ENCODE measurements at regions not wholly inside any gene's neighbourhood (a gene's known extent, or its start where the extent isn't known, plus 50 kb on each side); places are given as distances from the start of the nearest gene placed in this dataset.

GRCh38 chrX:40821780-40822179, 86.4 kb upstream of the MED14 start:
- no peak for DNase-seq (ENCODE audit: low spot score in 2 of 2)
- TF ChIP-seq POLR2AphosphoS5 (IDR thresholded peaks at IDR 0.05) (no peak), POLR2A (IDR thresholded peaks at IDR 0.05) (no peak), CTCF (IDR thresholded peaks at IDR 0.05) (no peak)
- H3K27me3 ChIP-seq: peaks cover 0 to 29% of the 10 kb centered on the region in 2 donors
- H3K4me3 ChIP-seq: no peak overlapping the region
- no peaks in the 10 kb centered on the region for H3K36me3 ChIP-seq
- peaks cover 0 to 7% of the 10 kb centered on the region in 2 donors for H3K9me3 ChIP-seq
- no peak overlapping the region for H3K27ac ChIP-seq
- intact Hi-C loops (cut with DNase I; ENCODE audit: low total_unique reads): no loop called here
- H3K4me1 ChIP-seq: no peaks in the 10 kb centered on the region

DNA sequence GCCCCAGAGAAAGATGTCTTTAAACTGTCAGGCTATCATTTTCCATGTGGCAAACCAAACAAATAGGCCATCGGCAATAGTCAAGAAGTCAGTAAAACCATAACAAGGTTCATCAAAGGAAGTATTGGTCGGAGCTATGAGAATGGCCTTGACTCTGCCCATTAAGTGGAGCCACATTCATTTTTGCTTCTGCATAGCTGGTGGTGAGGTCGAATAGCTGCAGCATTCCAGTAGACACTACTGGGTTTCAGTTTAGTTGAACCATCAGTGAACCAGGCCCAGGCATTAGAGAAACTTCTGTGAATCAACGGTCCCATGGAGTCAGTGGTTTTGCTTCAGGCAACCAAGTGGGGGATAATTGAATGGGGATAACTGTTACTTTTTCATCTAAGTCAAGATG, 92.0 kb upstream of the MED14 start:
- Histone ChIP-seq H3K27ac (no peak overlapping the region), H3K36me3 (no peaks in the 10 kb centered on the region), H3K4me1 (no peaks in the 10 kb centered on the region), H3K27me3 (peaks cover 0 to 65% of the 10 kb centered on the region in 2 donors), H3K9me3 (peaks cover 0 to 7% of the 10 kb centered on the region in 2 donors), H3K4me3 (no peak overlapping the region)
- TF ChIP-seq CTCF (IDR thresholded peaks at IDR 0.05): no peak
- TF ChIP-seq POLR2AphosphoS5 (IDR thresholded peaks at IDR 0.05): no peak
- TF ChIP-seq POLR2A (IDR thresholded peaks at IDR 0.05): no peak
- intact Hi-C loops (cut with DNase I; ENCODE audit: low total_unique reads): no loop called here
- no peak for DNase-seq (ENCODE audit: low spot score in 2 of 2)

GRCh38 chrX:40831750-40832149, 96.4 kb upstream of the MED14 start:
- peaks cover 0 to 65% of the 10 kb centered on the region in 2 donors for H3K27me3 ChIP-seq

DNA sequence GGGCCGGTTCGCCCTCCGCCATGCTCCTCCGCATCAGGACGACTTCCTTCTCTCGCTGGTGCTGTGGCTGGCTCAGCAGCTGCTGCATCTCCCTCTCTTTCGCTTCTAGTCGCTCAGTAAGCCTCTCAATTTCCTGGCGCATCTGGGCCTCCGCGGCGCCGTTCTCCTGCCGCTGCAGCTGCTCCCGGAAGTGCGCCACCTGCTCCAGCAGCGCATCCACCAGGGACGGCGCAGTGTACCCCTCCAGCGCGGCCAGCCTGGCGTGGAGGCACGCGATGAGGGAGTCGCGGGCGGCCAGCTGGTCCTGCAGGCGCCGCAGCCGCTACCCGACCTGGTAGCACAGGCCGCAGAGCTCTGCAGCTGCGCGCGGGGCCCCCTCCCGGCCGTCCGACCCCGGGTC, 97.4 kb upstream of the MED14 start:
- H3K4me3 ChIP-seq: no peak overlapping the region
- H3K4me1 ChIP-seq: no peaks in the 10 kb centered on the region
- no peak for TF ChIP-seq POLR2A (IDR thresholded peaks at IDR 0.05)
- no peak for TF ChIP-seq POLR2AphosphoS5 (IDR thresholded peaks at IDR 0.05)
- DNase-seq (ENCODE audit: low spot score in 2 of 2): no peak
- intact Hi-C loops (cut with DNase I; ENCODE audit: low total_unique reads): no loop called here
- no peaks in the 10 kb centered on the region for H3K36me3 ChIP-seq
- H3K27ac ChIP-seq: no peak overlapping the region
- no peaks in the 10 kb centered on the region for H3K9me3 ChIP-seq
- H3K27me3 ChIP-seq: peaks cover 0 to 58% of the 10 kb centered on the region in 2 donors

More at GRCh38 chrX:40831750-40832149, 96.4 kb upstream of the MED14 start:
- no peaks in the 10 kb centered on the region for H3K9me3 ChIP-seq
- TF ChIP-seq POLR2A (IDR thresholded peaks at IDR 0.05): no peak
- TF ChIP-seq CTCF (IDR thresholded peaks at IDR 0.05): no peak
- no peak for TF ChIP-seq POLR2AphosphoS5 (IDR thresholded peaks at IDR 0.05)
- H3K4me3 ChIP-seq: no peak overlapping the region
- intact Hi-C loops (cut with DNase I; ENCODE audit: low total_unique reads): no loop called here
- H3K27ac ChIP-seq: no peak overlapping the region
- no peaks in the 10 kb centered on the region for H3K36me3 ChIP-seq
- no peaks in the 10 kb centered on the region for H3K4me1 ChIP-seq
- DNase-seq (ENCODE audit: low spot score in 2 of 2): no peak

- Histone ChIP-seq H3K9me3 (peaks cover under 1 to 6% of the 10 kb centered on the region in 2 donors), H3K4me1 (no peaks in the 10 kb centered on the region), H3K36me3 (no peaks in the 10 kb centered on the region), H3K4me3 (no peak overlapping the region), H3K27ac (no peak overlapping the region), H3K27me3 (peaks cover 0 to 45% of the 10 kb centered on the region in 2 donors)
- intact Hi-C loops (cut with DNase I; ENCODE audit: low total_unique reads): no loop called here
- TF ChIP-seq CTCF (IDR thresholded peaks at IDR 0.05) (no peak), POLR2A (IDR thresholded peaks at IDR 0.05) (no peak), POLR2AphosphoS5 (IDR thresholded peaks at IDR 0.05) (no peak)
- DNase-seq (ENCODE audit: low spot score in 2 of 2): no peak
These were observed 98.9 kb upstream of the MED14 start for GRCh38 chrX:40834225-40834624.

- Histone ChIP-seq H3K9me3 (peaks cover 7 to 19% of the 10 kb centered on the region in 2 donors), H3K27me3 (peaks cover 0 to 40% of the 10 kb centered on the region in 2 donors), H3K27ac (no peak overlapping the region), H3K4me1 (no peaks in the 10 kb centered on the region), H3K4me3 (no peak overlapping the region), H3K36me3 (no peaks in the 10 kb centered on the region)
- TF ChIP-seq CTCF (IDR thresholded peaks at IDR 0.05) (no peak), POLR2AphosphoS5 (IDR thresholded peaks at IDR 0.05) (no peak), POLR2A (IDR thresholded peaks at IDR 0.05) (no peak)
- DNase-seq (ENCODE audit: low spot score in 2 of 2): no peak
- intact Hi-C loops (cut with DNase I; ENCODE audit: low total_unique reads): no loop called here
These were observed 100.2 kb upstream of the MED14 start for GRCh38 chrX:40835526-40835925.

Data from breast epithelium (tissue), 4 donors.